ENCODE measurements at regions not wholly inside any gene's neighbourhood (a gene's known extent, or its start where the extent isn't known, plus 50 kb on each side); places are given as distances from the start of the nearest gene placed in this dataset.

- intact Hi-C loops (cut with micrococcal nuclease; ENCODE audit: unreplicated experiment), result loop anchor here (2.0 to 5.0 kb wide), 3 partner anchors 110 to 1835 kb away; no protein-coding TSS in a partner anchor
- in situ Hi-C loops (cut with MboI), result loop anchor here (5.0 to 10.0 kb wide), 2 partner anchors 240 to 1832 kb away; no protein-coding TSS in a partner anchor
- POLR2A ChIA-PET, result no interaction called here
- CTCF ChIA-PET, result interaction anchor here (1.2 to 2.7 kb wide), 2 partner anchors 132 to 236 kb away, joined by 3 to 22 read pairs; no protein-coding TSS in a partner anchor
- FAIRE-seq (no peak), DNase-seq (ENCODE audit: low read depth, low spot score) (no peak), ATAC-seq (no peak)
- RAD21 ChIA-PET (ENCODE audit: unreplicated experiment), result no interaction called here
- Histone ChIP-seq H3K79me2 (ENCODE audit: control insufficient read depth, insufficient read depth, low read length) (no peaks in the 10 kb centered on the region), H3K36me3 (ENCODE audit: control insufficient read depth in 2 of 2, insufficient read depth in 2 of 2, low read length in 1 of 2) (no peaks in the 10 kb centered on the region), H3K4me1 (ENCODE audit: control insufficient read depth, insufficient read depth, low read length) (no peaks in the 10 kb centered on the region), H2AFZ (ENCODE audit: control insufficient read depth, low read depth, low read length) (no peak overlapping the region), H3K9ac (ENCODE audit: control insufficient read depth, insufficient read depth, low read length) (no peak overlapping the region), H3K27me3 (replicated peaks in 1 of 2; ENCODE audit: control insufficient read depth in 2 of 2, insufficient read depth in 2 of 2, low read length in 1 of 2) (peaks cover 0 to 2% of the 10 kb centered on the region in 2 experiments; a peak in 1 of 4 replicates), H4K20me1 (ENCODE audit: control insufficient read depth, insufficient read depth) (no peaks in the 10 kb centered on the region), H3K4me2 (ENCODE audit: control insufficient read depth, insufficient read depth) (no peak overlapping the region), H3K4me3 (no peak overlapping the region), H3K27ac (ENCODE audit: control insufficient read depth, insufficient read depth) (no peak overlapping the region), H3K9me3 (replicated peaks; ENCODE audit: control insufficient read depth, insufficient read depth, low read length) (no peaks in the 10 kb centered on the region)
- BruUV-seq (replicated peaks), result no TSS peak
- 4% methylated on average over 15 of the region's 15 CpGs for WGBS (ENCODE audit: insufficient coverage, insufficient replicate concordance, low lambda C conversion rate, missing lambda C conversion rate)
- SMC1A ChIA-PET (ENCODE audit: uncharacterized antibody, unreplicated experiment), result no interaction called here
- TF ChIP-seq DPF2 (IDR thresholded peaks at IDR 0.05) (no peak), POLR2AphosphoS5 (IDR thresholded peaks at IDR 0.05; ENCODE audit: low read length) (no peak), MYB (IDR thresholded peaks at IDR 0.05; ENCODE audit: borderline replicate concordance, low read depth, low read length) (no peak), YY1 (IDR thresholded peaks at IDR 0.05; ENCODE audit: low read depth, low read length) (no peak), MXI1 (IDR thresholded peaks at IDR 0.05; ENCODE audit: low read depth, low read length) (no peak), HDAC6 (IDR thresholded peaks at IDR 0.05; ENCODE audit: unreplicated experiment) (no peak), BACH1 (IDR thresholded peaks at IDR 0.05; ENCODE audit: borderline replicate concordance) (no peak), NFXL1 (IDR thresholded peaks at IDR 0.05; ENCODE audit: borderline replicate concordance) (no peak), FOXK2 (IDR thresholded peaks at IDR 0.05) (no peak), NFIC (IDR thresholded peaks at IDR 0.05; ENCODE audit: low read depth, low read length) (no peak), ZBTB4 (CRISPR knock-in tag; IDR thresholded peaks at IDR 0.05) (no peak), HCFC1 (IDR thresholded peaks at IDR 0.05; ENCODE audit: low read length) (no peak), NR2C1 (IDR thresholded peaks at IDR 0.05) (no peak), TARDBP (IDR thresholded peaks at IDR 0.05; ENCODE audit: borderline replicate concordance) (no peak), FOS (IDR thresholded peaks at IDR 0.05; ENCODE audit: borderline replicate concordance, extremely low read depth, insufficient read length) (no peak), ZSCAN29 (IDR thresholded peaks at IDR 0.05) (no peak), KDM1A (IDR thresholded peaks at IDR 0.05; ENCODE audit: borderline replicate concordance) (no peak)
- TF ChIP-seq, protein P1, sequence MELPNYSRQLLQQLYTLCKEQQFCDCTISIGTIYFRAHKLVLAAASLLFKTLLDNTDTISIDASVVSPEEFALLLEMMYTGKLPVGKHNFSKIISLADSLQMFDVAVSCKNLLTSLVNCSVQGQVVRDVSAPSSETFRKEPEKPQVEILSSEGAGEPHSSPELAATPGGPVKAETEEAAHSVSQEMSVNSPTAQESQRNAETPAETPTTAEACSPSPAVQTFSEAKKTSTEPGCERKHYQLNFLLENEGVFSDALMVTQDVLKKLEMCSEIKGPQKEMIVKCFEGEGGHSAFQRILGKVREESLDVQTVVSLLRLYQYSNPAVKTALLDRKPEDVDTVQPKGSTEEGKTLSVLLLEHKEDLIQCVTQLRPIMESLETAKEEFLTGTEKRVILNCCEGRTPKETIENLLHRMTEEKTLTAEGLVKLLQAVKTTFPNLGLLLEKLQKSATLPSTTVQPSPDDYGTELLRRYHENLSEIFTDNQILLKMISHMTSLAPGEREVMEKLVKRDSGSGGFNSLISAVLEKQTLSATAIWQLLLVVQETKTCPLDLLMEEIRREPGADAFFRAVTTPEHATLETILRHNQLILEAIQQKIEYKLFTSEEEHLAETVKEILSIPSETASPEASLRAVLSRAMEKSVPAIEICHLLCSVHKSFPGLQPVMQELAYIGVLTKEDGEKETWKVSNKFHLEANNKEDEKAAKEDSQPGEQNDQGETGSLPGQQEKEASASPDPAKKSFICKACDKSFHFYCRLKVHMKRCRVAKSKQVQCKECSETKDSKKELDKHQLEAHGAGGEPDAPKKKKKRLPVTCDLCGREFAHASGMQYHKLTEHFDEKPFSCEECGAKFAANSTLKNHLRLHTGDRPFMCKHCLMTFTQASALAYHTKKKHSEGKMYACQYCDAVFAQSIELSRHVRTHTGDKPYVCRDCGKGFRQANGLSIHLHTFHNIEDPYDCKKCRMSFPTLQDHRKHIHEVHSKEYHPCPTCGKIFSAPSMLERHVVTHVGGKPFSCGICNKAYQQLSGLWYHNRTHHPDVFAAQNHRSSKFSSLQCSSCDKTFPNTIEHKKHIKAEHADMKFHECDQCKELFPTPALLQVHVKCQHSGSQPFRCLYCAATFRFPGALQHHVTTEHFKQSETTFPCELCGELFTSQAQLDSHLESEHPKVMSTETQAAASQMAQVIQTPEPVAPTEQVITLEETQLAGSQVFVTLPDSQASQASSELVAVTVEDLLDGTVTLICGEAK (IDR thresholded peaks at IDR 0.05; ENCODE audit: borderline replicate concordance), result no peak
Measured at GRCh38 chr1:5746611-5747425, 245.4 kb downstream of the NPHP4 start.
